ENCODE measurements at regions not wholly inside any gene's neighbourhood (a gene's known extent, or its start where the extent isn't known, plus 50 kb on each side); places are given as distances from the start of the nearest gene placed in this dataset.

DNA sequence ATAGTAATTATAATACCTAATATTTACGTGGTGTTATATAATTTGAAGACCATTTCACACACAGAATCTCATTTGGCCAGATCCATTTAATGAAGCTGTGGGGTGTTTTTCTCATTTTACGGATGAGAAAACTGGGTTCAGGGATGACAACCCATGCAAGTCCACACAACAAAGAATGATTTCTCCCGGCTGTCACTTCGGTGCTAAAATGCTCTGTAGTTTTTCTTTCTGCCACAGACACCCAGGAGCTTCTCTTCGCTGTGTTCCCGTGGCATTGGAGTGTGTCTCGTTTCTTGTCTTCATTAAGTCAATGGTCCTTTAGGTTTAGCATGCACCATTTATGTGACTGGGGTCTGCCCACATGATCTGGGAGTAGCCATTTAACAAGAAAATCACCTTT is 308.5 kb downstream of the ENC1 start:
- no peak for DNase-seq (ENCODE audit: extremely low read depth in 1 of 2, low read depth in 1 of 2)

DNA sequence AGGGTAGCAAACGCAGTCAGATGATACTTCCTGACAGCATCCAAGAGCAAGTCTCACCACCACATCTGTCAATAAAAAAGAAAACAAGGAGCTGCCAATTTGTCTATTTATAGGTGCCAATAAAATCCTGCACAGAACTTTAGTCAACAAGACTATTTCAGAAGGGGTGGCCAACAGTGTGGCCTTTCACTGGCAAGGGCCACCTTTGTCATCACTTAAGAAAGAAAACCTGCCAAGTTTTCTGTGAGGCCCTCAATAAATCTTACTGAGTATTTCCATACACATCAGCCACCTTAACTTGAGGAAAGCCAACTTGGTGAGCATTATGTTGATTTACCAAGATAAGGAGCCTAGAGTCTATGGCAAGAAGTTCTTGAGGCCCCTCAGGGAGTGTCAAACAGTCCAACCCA is 312.3 kb downstream of the ENC1 start:
- no peak for DNase-seq (ENCODE audit: extremely low read depth in 1 of 2, low read depth in 1 of 2)

DNA sequence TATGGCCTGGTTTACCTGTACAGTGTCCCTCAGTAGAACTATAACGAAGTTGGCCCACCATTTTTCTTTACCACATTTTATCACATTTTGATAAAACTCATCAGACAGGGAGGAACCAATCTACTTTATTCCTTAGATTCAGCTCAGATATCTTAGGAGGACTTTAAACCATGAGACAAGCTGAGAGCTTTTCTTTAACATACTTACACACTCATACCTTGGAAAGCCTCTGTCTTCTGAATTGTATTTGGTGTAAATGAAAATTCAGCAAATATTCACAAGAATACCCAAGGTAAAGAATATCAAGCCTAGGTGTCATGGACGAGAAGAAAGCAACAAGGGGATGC is 313.2 kb downstream of the ENC1 start:
- DNase-seq (ENCODE audit: extremely low read depth in 1 of 2, low read depth in 1 of 2), result no peak

DNA sequence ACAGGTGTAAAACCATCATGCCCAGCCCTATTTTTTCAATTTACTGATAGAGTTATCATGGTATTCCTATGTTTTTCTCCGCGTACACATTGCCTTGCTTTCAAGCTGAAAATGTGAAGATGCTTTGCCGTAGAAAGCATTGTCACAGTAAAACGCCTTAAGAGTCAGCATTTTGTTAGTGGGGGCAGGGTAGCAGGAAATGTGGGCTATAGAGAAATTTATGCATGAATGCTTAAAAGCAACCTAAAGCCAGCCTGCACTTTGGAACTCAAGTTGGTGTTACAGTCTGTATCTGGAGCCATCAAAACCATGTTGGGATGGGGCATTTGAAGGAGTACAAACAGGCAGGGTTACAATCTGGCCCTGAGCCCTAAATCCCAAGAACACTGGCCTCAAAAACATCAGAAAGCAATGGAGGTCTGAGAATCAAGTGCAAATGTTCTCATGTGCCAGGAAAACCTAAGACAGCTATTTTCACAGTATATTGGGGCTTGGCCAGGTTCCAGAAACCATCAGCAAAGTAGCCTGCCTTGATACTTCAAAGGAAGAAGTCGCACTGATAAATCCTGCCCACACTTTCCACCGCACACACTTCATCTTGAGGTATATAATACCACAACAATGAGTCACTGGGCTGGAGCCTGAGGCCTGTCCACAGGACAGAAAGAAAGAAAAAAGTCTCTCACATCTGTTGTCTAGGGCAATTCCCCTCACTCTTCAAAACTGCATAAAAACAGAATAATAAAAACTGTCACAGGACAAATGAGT is 313.8 kb downstream of the ENC1 start:
- DNase-seq (ENCODE audit: extremely low read depth in 1 of 2, low read depth in 1 of 2), result peak; percentile 53 to 77

DNA sequence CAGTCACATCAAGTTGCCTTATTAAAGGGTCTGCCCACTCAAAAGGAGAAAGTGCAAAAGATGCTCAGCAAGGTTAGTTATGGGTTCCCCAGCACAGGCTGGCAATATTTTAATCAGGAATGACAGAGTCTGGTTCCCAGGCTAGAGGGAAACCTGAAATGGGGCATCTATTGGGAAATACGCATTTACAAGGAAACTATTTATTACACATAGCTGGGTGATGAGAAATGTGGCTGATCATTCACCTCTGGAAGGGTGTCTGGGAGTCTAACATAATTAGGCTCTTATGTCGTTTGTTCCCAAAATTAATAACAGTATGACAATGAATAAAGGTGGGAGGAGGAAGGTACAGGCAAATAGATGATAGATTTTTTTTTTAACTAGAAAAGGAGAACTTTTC is 314.7 kb downstream of the ENC1 start:
- DNase-seq (ENCODE audit: extremely low read depth in 1 of 2, low read depth in 1 of 2), result no peak

DNA sequence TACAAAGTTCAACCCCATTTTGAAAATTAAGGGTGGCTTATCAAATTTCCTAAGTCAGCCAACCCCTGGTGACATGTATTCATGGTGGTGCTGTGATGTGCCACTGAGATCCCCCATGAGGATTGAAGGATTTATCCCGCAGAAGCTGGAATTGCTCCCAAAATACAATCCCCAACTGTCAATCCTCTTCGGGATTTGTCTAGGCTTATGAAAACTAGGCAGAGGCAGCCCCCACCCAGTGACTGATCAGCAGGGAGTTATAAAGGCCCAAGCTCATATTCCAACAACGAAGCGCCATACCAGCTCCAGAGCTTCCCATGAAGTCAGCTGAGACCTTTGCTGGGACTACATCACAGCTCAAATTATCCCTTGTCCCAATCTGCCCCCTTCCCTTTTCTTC is 316.0 kb downstream of the ENC1 start:
- no peak for DNase-seq (ENCODE audit: extremely low read depth in 1 of 2, low read depth in 1 of 2)

DNA sequence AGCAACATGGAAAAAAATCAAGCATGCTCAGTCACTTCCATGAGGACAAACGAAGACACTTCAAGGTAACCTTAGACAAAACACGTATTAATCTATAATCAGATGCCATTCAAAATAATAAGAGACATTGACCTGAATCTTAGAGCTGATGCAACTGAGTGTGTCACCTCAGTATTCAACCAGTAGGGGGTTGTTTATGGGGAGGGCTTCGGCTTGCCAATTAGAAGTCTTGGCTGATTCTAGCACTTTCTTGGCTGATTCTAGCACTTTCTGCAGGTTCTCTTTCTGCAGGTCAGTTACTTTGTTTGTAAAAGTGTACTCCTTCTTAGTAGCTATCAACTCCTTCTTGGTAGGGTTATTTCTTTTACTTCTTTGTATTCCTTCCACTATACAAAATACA is 317.6 kb downstream of the ENC1 start:
- DNase-seq (ENCODE audit: extremely low read depth in 1 of 2, low read depth in 1 of 2), result no peak

DNA sequence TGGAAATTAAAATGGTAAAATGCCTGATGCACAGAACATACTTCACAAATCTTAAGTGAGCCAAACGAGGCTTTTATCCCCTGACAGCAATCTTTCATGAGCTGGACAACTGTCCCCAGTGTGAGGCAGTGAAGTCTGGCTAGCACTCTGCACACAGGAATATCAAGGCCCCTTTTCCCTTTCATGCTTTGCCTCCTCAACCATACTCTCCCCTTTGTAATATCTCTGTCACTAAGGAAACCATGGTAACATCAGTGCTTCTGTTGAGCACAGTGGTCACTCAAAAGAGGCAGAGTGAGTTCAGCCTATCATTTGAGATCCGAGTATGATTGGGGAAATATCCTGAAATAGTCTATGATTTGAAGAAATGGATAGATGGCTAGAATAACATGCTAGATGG is 318.3 kb downstream of the ENC1 start:
- DNase-seq (ENCODE audit: extremely low read depth in 1 of 2, low read depth in 1 of 2), result no peak

DNA sequence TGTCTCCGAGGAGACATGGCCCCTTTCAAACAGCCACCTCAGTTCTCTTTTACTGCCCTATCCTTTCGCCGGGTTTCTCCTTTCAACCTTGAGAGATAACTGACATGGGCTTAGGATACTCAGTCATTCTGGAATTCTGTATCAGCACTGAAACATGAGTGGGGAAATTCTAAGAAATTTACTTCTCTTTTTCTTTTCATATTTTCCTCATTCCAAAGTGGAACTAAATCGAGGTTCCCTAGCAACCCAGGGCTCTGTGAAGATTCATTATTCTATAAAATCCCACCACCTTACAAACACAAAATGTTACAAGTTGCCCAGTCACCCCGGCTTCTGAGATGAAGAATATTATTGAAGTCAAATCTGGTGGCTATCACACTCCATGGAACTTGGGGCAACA is 319.2 kb downstream of the ENC1 start:
- DNase-seq (ENCODE audit: extremely low read depth in 1 of 2, low read depth in 1 of 2), result no peak

DNA sequence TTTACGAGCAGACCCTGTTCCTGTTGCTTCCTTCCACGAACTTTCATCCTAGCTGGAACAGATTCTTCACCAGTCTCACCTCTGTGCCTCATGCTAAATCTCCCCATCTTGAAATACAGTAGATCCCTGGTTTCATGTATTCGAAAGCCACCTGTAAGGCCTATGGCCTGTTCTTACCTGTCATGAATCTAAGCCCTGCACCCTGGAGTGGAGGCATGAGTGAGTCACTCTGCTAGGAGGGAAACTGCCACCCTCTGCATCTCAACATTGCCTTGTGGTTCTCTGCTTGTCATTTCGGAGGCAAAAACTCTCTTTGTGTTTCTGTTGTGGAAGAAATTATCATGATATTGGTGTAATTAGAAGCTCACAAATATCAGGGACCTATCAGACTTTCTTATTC is 320.0 kb downstream of the ENC1 start:
- peak in 1 of 2 donors; percentile 11 for DNase-seq (ENCODE audit: extremely low read depth in 1 of 2, low read depth in 1 of 2)

DNA sequence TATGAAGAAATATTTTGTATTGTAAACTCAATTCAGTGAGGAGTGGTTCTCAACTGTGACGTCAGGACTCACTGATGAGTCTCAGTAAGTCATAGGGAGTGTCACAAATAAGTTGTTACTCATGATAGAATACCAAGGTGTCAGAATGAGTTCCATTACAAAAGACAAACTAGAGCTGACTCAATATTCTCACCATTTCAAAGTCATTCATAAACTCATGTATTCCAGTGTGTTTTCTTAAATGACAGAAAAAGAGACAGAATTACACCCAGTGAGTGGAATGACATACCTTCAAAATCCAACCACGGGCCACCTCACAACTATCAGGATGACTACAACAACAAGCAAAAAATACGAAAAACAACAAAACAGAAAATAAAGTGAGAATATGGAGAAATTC is 321.5 kb downstream of the ENC1 start:
- peak in 1 of 2 donors; percentile 12 for DNase-seq (ENCODE audit: extremely low read depth in 1 of 2, low read depth in 1 of 2)

DNA sequence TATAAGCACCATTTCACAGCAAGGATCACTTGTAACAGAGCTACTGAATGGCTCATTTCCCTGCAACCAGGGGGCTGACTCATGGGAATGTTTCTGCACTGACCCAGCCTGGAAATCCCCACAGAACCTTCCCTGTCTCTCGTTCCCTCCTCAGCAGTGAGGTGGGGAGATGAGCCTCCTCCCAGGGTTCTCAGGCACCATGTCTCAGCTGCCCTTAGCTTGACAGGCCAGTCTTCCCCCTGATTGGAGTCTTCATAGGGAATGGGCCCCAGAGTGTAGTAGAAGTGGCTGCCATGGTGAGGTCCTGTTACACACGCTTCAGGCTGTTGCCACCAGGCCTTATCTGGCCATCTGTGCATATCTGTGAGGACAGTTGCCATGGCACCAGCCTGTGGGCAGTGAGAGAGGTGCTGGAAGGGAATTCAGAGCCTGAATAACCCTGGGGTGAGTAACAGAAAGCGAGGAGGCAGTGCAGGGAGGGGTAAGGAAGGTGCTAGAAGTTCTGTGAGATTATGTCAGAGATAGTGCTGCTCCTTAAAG is 324.4 kb downstream of the ENC1 start:
- DNase-seq (ENCODE audit: extremely low read depth in 1 of 2, low read depth in 1 of 2), result peak in 1 of 2 donors; percentile 32

DNA sequence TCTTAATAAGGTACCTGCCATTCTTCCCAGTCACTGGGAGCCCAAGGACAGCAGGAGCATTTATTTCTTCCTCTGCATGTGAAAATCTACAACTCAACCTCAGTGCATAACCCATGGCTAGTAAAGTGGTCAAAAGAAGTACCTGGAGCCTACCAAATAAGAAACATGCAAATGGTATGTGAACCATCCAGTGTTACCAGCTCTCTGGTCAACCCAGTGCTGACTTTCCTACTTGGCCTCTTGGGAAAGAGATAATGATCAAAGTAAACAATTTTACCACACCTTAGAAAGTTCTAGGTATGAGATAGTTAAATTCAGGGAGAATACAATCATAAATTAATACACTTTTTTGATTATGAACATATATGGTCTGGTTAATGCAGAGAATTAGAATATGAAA is 325.6 kb downstream of the ENC1 start:
- no peak for DNase-seq (ENCODE audit: extremely low read depth in 1 of 2, low read depth in 1 of 2)

DNA sequence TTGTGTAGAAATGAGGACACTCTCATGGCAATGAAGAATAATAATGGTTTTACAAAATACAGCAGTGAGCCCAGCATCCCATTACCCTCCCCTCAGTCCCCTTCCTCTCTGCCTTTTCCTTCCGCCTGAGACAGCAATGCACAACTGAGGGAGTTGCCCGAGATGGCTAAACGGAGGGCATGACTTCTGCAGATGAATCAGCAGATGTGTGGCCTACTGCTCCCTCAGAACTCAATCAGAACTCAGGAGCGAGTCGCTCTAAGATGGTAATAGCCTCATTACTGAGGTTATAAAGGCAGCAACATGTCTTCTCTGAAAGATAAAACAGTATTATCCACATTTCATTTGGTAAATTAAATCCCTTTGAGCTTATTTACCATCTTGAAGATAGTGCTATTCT is 326.6 kb downstream of the ENC1 start:
- no peak for DNase-seq (ENCODE audit: extremely low read depth in 1 of 2, low read depth in 1 of 2)

DNA sequence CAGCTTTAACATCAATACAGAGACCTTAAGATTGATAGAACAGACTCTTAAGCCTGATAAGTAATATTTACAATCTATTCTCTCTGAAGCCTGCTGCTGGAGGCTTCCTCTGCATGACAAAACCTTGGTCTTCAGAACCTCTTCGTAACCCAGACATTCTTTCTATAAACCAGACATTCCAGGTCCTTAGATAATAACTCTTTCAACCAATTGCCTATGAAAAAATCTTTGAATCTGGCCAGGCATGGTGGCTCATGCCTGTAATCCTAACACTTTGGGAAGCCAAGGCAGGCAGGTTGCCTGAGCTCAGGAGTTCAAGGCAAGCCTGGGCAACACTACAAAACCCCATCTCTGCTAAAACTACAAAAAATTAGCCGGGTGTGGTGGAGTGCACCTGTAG is 327.8 kb downstream of the ENC1 start:
- DNase-seq (ENCODE audit: extremely low read depth in 1 of 2, low read depth in 1 of 2), result no peak

DNA sequence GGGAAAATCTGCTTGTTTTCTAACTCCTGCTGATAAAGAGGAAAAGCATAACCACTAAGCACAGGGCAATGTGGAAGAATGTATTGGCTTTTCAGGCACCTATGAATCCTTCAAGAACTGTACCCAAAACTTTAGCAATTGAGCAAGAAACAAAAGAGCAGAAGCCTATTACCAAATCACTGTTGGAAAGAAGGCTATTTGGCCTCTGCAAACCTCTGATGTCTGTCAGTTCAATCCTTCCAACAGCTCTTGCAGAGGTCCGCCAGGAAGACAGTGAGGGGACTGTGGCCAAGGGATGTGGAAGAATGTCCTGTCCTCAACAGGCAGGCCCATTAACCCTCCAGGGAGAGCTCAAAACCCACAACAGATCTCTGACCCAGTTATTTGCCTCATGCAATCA is 328.6 kb downstream of the ENC1 start:
- no peak for DNase-seq (ENCODE audit: extremely low read depth in 1 of 2, low read depth in 1 of 2)

DNA sequence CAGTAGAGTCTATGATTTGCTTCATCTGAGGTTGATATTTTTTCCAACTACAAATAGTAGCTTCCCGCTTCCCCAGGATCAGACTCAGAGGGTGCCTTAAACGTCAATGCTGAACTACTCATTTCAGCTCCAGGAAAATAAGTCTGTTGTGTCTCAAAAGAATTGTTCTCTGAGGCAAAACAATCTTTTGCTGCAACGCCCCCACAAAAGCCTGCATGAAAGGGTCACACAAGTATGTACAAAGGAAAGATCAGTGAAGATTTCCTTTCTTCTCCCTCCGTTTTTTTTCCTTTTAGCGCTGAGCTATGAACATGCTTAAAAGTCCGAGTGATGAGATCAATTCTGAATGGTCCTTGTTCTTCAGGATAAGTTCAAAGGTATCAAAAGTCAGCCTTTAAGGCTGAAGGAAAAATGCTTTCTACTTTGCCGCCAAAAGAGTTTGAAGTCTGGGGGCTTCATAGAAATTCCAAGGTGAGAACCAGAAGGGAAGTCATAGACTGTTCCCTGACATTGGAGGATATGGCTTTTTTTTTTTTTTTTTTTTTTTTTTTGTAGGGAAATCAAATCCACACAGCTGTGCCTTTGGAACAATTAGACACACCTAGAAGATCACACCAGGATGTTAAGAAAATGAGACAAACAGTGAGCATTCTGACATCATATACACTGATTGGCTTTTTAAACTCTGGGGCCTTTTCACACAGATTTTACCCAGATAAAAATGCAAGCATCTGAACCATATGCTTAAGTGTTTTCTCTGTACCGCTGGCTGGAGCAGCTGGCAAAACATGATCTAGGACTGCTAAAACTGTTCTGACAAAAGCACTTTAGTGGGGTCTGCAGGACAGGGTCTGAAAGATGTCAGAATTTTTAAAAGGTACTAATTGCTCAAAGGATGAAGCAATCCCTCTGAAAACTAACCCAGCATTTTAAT is 329.3 kb downstream of the ENC1 start:
- no peak for DNase-seq (ENCODE audit: extremely low read depth in 1 of 2, low read depth in 1 of 2)

DNA sequence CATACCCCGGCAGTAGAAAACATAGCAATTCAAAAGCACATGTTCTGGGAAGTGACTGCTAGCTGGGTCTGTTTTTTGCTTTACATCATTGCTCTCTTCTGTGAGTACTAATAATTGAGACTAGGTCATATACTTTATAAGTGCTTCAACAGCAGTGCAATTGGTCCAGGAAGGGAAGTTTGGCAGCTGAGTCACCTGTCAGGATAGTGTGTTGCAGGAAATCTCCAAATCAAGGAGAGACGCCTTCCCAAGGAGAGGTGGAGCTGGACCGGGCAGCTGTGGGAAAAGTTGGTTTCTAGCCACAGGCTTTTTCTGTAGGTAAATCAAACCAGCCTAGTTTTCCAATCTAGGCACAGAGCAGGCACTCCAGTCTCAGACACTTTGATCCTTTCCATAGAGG is 330.1 kb downstream of the ENC1 start:
- no peak for DNase-seq (ENCODE audit: extremely low read depth in 1 of 2, low read depth in 1 of 2)

DNA sequence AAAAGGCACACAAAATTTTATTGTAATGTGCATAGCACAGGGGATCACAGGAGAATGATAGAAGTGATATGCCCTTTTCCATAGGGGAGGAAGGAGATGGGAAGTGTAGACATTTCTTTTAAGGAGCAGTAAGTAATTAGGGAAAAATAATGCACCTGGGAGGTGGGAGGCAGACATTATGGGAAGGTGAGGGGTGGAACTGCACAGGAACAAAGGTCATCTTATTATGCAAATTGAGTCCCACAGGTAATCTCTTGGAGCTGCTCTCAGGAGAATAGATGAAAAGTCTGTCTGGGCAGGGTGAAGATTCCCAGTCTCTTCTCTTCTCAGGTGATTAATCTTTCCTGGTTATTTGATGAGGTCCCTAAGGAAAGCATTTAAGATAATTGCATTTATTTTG is 331.5 kb downstream of the ENC1 start:
- DNase-seq (ENCODE audit: extremely low read depth in 1 of 2, low read depth in 1 of 2), result no peak

DNA sequence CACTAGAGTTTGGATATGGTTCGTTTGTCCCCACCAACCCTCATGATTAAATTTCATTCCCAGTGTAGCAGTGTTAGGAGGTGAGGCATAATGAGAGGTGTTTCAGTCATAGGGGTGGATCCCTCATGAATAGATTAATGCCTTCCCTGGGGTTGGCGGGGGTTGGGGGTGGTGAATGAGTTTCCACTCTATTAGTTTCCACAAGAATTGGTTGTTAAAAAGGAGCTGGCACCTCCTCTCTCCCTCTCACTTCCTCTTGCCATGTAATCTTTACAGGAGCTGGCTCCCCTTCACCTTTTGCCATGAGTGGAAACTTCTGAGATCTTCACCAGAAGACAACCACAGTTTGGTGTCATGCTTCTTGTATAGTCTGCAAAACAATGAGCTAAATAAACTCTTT is 333.7 kb downstream of the ENC1 start:
- no peak for DNase-seq (ENCODE audit: extremely low read depth in 1 of 2, low read depth in 1 of 2)

DNA sequence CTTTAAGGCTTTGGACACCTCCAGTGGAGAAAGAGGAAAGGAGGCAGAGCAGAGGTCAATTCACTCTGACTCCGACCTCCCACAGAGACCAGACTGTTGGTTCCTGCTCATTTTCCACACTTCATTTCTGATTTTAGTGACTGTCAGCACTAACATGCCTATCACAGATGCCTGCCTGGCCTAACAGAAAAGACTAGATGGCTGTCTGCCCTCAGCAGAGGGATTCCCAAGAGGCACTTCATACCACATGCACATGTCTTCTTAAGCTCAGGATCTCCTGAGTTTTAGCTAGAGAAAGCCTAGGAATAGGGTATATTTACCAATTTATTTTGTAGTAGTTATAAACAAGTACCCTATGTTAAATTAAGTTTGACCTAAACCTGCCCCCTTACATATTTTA is 336.0 kb downstream of the ENC1 start:
- DNase-seq (ENCODE audit: extremely low read depth in 1 of 2, low read depth in 1 of 2), result no peak

DNA sequence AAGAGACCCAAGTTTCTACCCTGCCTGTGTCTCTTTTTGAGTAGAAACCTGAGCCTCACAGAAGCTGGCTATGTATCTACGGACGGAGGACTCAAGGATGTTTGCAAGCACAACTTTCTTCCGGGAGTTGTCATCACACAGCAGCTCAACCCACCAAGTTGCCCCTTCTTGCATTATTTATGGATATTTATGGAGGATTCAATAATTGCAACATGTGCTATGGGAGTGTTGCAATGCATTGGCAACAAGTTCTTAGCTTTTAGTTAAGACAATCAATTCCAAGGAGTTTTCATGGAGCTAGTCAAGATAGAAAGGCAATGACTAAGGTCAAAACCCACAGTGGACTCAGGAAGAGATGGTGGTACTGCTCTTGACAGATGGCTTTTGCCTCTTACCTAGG is 336.9 kb downstream of the ENC1 start:
- DNase-seq (ENCODE audit: extremely low read depth in 1 of 2, low read depth in 1 of 2), result no peak
